GM12878 (cell line): ENCODE measurements at regions not wholly inside any gene's neighbourhood (a gene's known extent, or its start where the extent isn't known, plus 50 kb on each side); places are given as distances from the start of the nearest gene placed in this dataset.

Experiments
- ATAC-seq: fragments of 200-7000 bp; cut with Tn5 transposase; 3 replicates; pipeline ENCODE4 v1.9.1; 2020; ENCODE audit warnings: mild to moderate bottlenecking, moderate library complexity
- BruUV-seq: library from RNA; stranded (reverse); fragments of 400-500 nt; replicated peaks from 2 replicates; lab custom pipeline; 2021; lab: Mats Ljungman, UMichigan
- CTCF ChIA-PET: fragments of 300-600 bp; sonication (Branson Sonifier 250); formaldehyde crosslinking; extraction: SDS; loops from one replicate; lab custom pipeline; 2021; ENCODE audit warnings: inconsistent platforms; lab: Yijun Ruan, JAX
- POLR2A ChIA-PET: fragments of 350-600 bp; formaldehyde crosslinking; extraction: SDS; loops from one replicate; lab custom pipeline; 2021; ENCODE audit warnings: inconsistent platforms; lab: Charles Lee
- RAD21 ChIA-PET: fragments of 300-600 bp; sonication (Branson Sonifier 250); formaldehyde crosslinking; loops from one replicate; lab custom pipeline; 2023; ENCODE audit warnings: antibody characterized with exemption; ENCODE audit not compliant: unreplicated experiment; lab: Charles Lee
- SMC1A ChIA-PET: fragments of 300-600 bp; sonication (Branson Sonifier 250); formaldehyde crosslinking; loops from one replicate; lab custom pipeline; 2023; ENCODE audit not compliant: unreplicated experiment, uncharacterized antibody; lab: Charles Lee
- DNase-seq: peaks from one replicate; pipeline ENCODE4 v3.0.0-alpha.2; 2011; ENCODE audit warnings: low read depth, low spot score
- FAIRE-seq: peaks from 3 replicates; lab custom pipeline; 2011; peaks lifted over from hg19 to GRCh38; lab: Jason Lieb, UNC
- H2AFZ ChIP-seq: 2 replicates; pipeline ENCODE4 v1.6.0; 2011; ENCODE audit warnings: low read depth, low read length, control low read depth; ENCODE audit not compliant: control insufficient read depth
- H3K27ac ChIP-seq: 2 replicates; pipeline ENCODE4 v1.5.1; 2011; ENCODE audit warnings: control low read depth; ENCODE audit not compliant: control insufficient read depth, insufficient read depth
- H3K27me3 ChIP-seq, 2 experiments: replicated peaks in 1 of 2; 2 replicates each; pipeline versions ENCODE4 v1.6.0 to v1.6.1; 2011; ENCODE audit warnings: low read length in 1 of 2; ENCODE audit not compliant: control insufficient read depth in 2 of 2, insufficient read depth in 2 of 2
- H3K36me3 ChIP-seq, 2 experiments: 2 replicates each; pipeline ENCODE4 v1.5.1; 2011; ENCODE audit warnings: low read length in 1 of 2; ENCODE audit not compliant: control insufficient read depth in 2 of 2, insufficient read depth in 2 of 2
- H3K4me1 ChIP-seq: 2 replicates; pipeline ENCODE4 v1.6.1; 2011; ENCODE audit warnings: mild to moderate bottlenecking, low read length, moderate library complexity, mixed read lengths; ENCODE audit not compliant: control insufficient read depth, insufficient read depth
- H3K4me2 ChIP-seq: 2 replicates; pipeline ENCODE4 v1.6.0; 2011; ENCODE audit warnings: control low read depth; ENCODE audit not compliant: control insufficient read depth, insufficient read depth
- H3K4me3 ChIP-seq: fragments of 200-600 bp; sonication (generic); 2 replicates; pipeline ENCODE4 v1.5.1; 2016
- H3K79me2 ChIP-seq: 2 replicates; pipeline ENCODE4 v1.6.0; 2011; ENCODE audit warnings: low read length; ENCODE audit not compliant: control insufficient read depth, insufficient read depth
- H3K9ac ChIP-seq: 2 replicates; pipeline ENCODE4 v1.8.0; 2011; ENCODE audit warnings: low read length, control low read depth, mixed read lengths; ENCODE audit not compliant: control insufficient read depth, insufficient read depth
- H3K9me3 ChIP-seq: replicated peaks from 3 replicates; pipeline ENCODE4 v1.5.1; 2011; ENCODE audit warnings: mild to moderate bottlenecking, low read length; ENCODE audit not compliant: control insufficient read depth, insufficient read depth
- H4K20me1 ChIP-seq: 2 replicates; pipeline ENCODE4 v1.6.0; 2011; ENCODE audit not compliant: control insufficient read depth, insufficient read depth
- BRCA1 ChIP-seq: IDR thresholded peaks from 2 replicates; pipeline ENCODE4 v1.6.1; 2011; ENCODE audit warnings: low read depth, low read length, improper control_type of control experiment
- CREB1 ChIP-seq: IDR thresholded peaks from 2 replicates; pipeline ENCODE4 v1.6.1; 2012; ENCODE audit warnings: low read depth, mild to moderate bottlenecking, inconsistent platforms
- IRF3 ChIP-seq: fragments of 450-650 bp; IDR thresholded peaks from 2 replicates; pipeline ENCODE4 v1.6.1; 2014; ENCODE audit warnings: mild to moderate bottlenecking
- KAT2A ChIP-seq: conservative IDR thresholded peaks from 2 replicates; pipeline ENCODE4 v1.6.1; 2011; ENCODE audit warnings: low read depth, low read length; ENCODE audit not compliant: control insufficient read depth
- LARP7 ChIP-seq: fragments of 450-650 bp; IDR thresholded peaks from 2 replicates; pipeline ENCODE4 v1.6.1; 2017; ENCODE audit warnings: mild to moderate bottlenecking
- MEF2A ChIP-seq: IDR thresholded peaks from 2 replicates; pipeline ENCODE4 v1.6.1; 2011; ENCODE audit warnings: low read depth, mild to moderate bottlenecking, low read length, moderate library complexity; ENCODE audit not compliant: insufficient read depth
- MYC ChIP-seq: IDR thresholded peaks from 2 replicates; pipeline ENCODE4 v1.6.1; 2011; ENCODE audit warnings: mild to moderate bottlenecking, low read length, moderate library complexity, inconsistent platforms; ENCODE audit not compliant: insufficient read depth, insufficient replicate concordance, insufficient read length, severe bottlenecking
- NFYB ChIP-seq: IDR thresholded peaks from 2 replicates; pipeline ENCODE4 v1.6.1; 2011; ENCODE audit warnings: low read depth, mild to moderate bottlenecking, low read length, improper control_type of control experiment, moderate library complexity; ENCODE audit not compliant: insufficient read depth
- RELA ChIP-seq: fragments of 450-650 bp; IDR thresholded peaks from 2 replicates; pipeline ENCODE4 v1.8.0; 2014; ENCODE audit warnings: borderline replicate concordance; ENCODE audit not compliant: partially characterized antibody
- SMAD5 ChIP-seq: IDR thresholded peaks from 2 replicates; pipeline ENCODE4 v1.6.1; 2016; ENCODE audit warnings: antibody characterized with exemption, low read depth
- YBX1 ChIP-seq: fragments of 450-650 bp; IDR thresholded peaks from 2 replicates; pipeline ENCODE4 v1.6.1; 2016; ENCODE audit warnings: antibody characterized with exemption
- ZNF24 ChIP-seq: fragments of 450-650 bp; IDR thresholded peaks from 2 replicates; pipeline ENCODE4 v1.6.1; 2017; ENCODE audit warnings: antibody characterized with exemption, mild to moderate bottlenecking
- ZNF384 ChIP-seq: IDR thresholded peaks from 2 replicates; pipeline ENCODE4 v1.6.1; 2012; ENCODE audit warnings: low read depth, mild to moderate bottlenecking, low read length, improper control_type of control experiment, borderline replicate concordance
- WGBS: methylation state at CpG from one replicate; pipeline ENCODE4 v1.1.6; 2016; ENCODE audit warnings: low lambda C conversion rate; ENCODE audit not compliant: insufficient replicate concordance, insufficient coverage; ENCODE audit errors: missing lambda C conversion rate; 5-methylcytosine and 5-hydroxymethylcytosine counted together
- in situ Hi-C: fragments of 300-500 bp; cut with MboI; formaldehyde crosslinking; loops from 9 replicates; pipeline ENCODE4 v1.14.3; 2018; ENCODE audit warnings: mixed read lengths
- intact Hi-C: fragments of 100-400 bp; cut with micrococcal nuclease; formaldehyde crosslinking; loops from one replicate; pipeline ENCODE4 v1.14.2; 2022; ENCODE audit not compliant: unreplicated experiment
- TF ChIP-seq, protein P1 (sequence below): IDR thresholded peaks from 2 replicates; pipeline ENCODE4 v1.6.1; 2012; ENCODE audit warnings: low read depth, low read length, improper control_type of control experiment
- TF ChIP-seq, protein P2 (sequence below): IDR thresholded peaks from 2 replicates; pipeline ENCODE4 v1.6.1; 2012; ENCODE audit warnings: low read length, inconsistent platforms

GRCh38 chr1:222941425-222941824 is 126.6 kb downstream of the DISP1 start:
- intact Hi-C loops (no loop called here), in situ Hi-C loops (no loop called here)
- BruUV-seq = no TSS peak
- no peak overlapping the region for H3K27ac ChIP-seq
- no peak for TF ChIP-seq YBX1
- no peak for TF ChIP-seq SMAD5
- TF ChIP-seq RELA = no peak
- TF ChIP-seq MEF2A = no peak
- DNase-seq = no peak
- WGBS = 29% methylated on average over 1 of the region's 1 CpG
- H3K4me1 ChIP-seq = no peaks in the 10 kb centered on the region
- no peaks in the 10 kb centered on the region for H3K9me3 ChIP-seq
- POLR2A ChIA-PET = no interaction called here
- no peak for FAIRE-seq
- CTCF ChIA-PET = interaction anchor here (0.8 kb wide), 1 partner anchor 62 kb away, joined by 3 read pairs; no protein-coding TSS in a partner anchor
- H3K36me3 ChIP-seq = no peaks in the 10 kb centered on the region
- ATAC-seq = no peak
- H3K79me2 ChIP-seq = no peaks in the 10 kb centered on the region
- H3K27me3 ChIP-seq = no peaks in the 10 kb centered on the region
- no peak overlapping the region for H3K4me3 ChIP-seq
- no peak overlapping the region for H3K4me2 ChIP-seq
- H4K20me1 ChIP-seq = no peaks in the 10 kb centered on the region
- H3K9ac ChIP-seq = no peak overlapping the region
- RAD21 ChIA-PET = no interaction called here
- SMC1A ChIA-PET = interaction anchor here (0.6 kb wide), 1 partner anchor 327 kb away, joined by 3 read pairs; no protein-coding TSS in a partner anchor
- no peak overlapping the region for H2AFZ ChIP-seq

DNA sequence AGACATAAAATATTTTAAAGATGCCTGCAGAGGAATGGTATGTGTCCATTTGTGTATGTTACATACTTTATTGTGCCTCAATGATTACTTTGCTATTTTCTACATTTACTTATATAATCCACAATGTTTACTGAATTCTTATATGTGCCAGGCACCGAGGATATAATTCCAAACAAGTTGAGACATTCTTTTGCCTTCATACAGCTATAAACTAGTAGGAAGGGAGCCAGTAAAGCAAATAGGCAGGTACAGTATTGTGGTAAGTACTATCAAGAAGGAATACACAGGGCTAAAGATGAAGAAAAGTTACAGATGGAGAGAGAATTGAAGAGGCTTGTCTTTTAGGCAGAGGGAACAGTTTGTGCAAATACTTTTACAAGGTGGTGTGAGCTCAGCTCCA is 131.6 kb downstream of the DISP1 start:
- no peak overlapping the region for H3K27ac ChIP-seq
- H3K36me3 ChIP-seq = no peaks in the 10 kb centered on the region
- no peak overlapping the region for H3K9ac ChIP-seq
- no peaks in the 10 kb centered on the region for H3K4me1 ChIP-seq
- FAIRE-seq (no peak), ATAC-seq (no peak), DNase-seq (no peak)
- in situ Hi-C loops = no loop called here
- intact Hi-C loops = no loop called here
- POLR2A ChIA-PET = no interaction called here
- no peak overlapping the region for H3K4me2 ChIP-seq
- no peak overlapping the region for H3K4me3 ChIP-seq
- no peaks in the 10 kb centered on the region for H3K9me3 ChIP-seq
- H3K79me2 ChIP-seq = no peaks in the 10 kb centered on the region
- no peak overlapping the region for H2AFZ ChIP-seq
- no peaks in the 10 kb centered on the region for H4K20me1 ChIP-seq
- no TSS peak for BruUV-seq
- H3K27me3 ChIP-seq = no peaks in the 10 kb centered on the region
- SMC1A ChIA-PET = no interaction called here
- RAD21 ChIA-PET = no interaction called here
- WGBS = 7% methylated on average over 1 of the region's 1 CpG
- CTCF ChIA-PET = interaction anchor here (0.9 kb wide), 1 partner anchor 492 kb away, joined by 4 read pairs; no protein-coding TSS in a partner anchor
- TF ChIP-seq IRF3 = no peak
- TF ChIP-seq, protein P1, sequence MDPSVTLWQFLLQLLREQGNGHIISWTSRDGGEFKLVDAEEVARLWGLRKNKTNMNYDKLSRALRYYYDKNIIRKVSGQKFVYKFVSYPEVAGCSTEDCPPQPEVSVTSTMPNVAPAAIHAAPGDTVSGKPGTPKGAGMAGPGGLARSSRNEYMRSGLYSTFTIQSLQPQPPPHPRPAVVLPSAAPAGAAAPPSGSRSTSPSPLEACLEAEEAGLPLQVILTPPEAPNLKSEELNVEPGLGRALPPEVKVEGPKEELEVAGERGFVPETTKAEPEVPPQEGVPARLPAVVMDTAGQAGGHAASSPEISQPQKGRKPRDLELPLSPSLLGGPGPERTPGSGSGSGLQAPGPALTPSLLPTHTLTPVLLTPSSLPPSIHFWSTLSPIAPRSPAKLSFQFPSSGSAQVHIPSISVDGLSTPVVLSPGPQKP = no peak
- no peak for TF ChIP-seq LARP7
- no peak for TF ChIP-seq RELA
- no peak for TF ChIP-seq CREB1
- TF ChIP-seq MYC = no peak
- TF ChIP-seq, protein P2, sequence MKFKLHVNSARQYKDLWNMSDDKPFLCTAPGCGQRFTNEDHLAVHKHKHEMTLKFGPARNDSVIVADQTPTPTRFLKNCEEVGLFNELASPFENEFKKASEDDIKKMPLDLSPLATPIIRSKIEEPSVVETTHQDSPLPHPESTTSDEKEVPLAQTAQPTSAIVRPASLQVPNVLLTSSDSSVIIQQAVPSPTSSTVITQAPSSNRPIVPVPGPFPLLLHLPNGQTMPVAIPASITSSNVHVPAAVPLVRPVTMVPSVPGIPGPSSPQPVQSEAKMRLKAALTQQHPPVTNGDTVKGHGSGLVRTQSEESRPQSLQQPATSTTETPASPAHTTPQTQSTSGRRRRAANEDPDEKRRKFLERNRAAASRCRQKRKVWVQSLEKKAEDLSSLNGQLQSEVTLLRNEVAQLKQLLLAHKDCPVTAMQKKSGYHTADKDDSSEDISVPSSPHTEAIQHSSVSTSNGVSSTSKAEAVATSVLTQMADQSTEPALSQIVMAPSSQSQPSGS = no peak
- TF ChIP-seq NFYB = no peak
- TF ChIP-seq ZNF384 = no peak
- TF ChIP-seq BRCA1 = no peak
- no peak for TF ChIP-seq ZNF24
- no peak for TF ChIP-seq KAT2A
